ENCODE measurements at regions not wholly inside any gene's neighbourhood (a gene's known extent, or its start where the extent isn't known, plus 50 kb on each side); places are given as distances from the start of the nearest gene placed in this dataset.

DNA sequence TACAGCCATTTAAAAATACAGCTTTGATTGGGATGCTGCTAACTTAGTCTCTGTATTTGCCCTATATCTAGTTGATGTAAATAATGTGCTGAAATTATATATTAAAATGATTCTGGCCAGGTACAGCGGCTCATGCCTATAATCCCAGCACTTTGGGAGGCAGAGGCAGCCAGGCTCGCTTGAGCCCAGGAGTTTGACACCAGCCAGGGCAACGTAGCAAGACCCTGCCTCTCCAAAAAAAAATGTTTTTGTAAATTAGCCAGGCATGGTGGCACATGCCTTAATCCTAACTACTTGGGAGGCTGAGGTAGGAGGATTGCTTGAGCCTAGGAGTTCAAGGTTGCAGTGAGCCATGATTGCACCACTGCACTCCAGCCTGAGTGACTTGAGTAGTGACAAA is 143.8 kb upstream of the CELF2 start:
- BruUV-seq (replicated peaks) = no TSS peak
- Histone ChIP-seq H3K4me1 (ENCODE audit: control insufficient read depth, insufficient read depth, low read length) (0 out of 2 replicates have a peak, but pooled peaks cover 4% of the 10 kb centered on the region), H3K4me2 (ENCODE audit: control insufficient read depth, insufficient read depth) (no peak overlapping the region), H3K9ac (ENCODE audit: control insufficient read depth, insufficient read depth, low read length) (no peak overlapping the region), H3K79me2 (ENCODE audit: control insufficient read depth, insufficient read depth, low read length) (no peaks in the 10 kb centered on the region), H3K4me3 (no peak overlapping the region), H2AFZ (ENCODE audit: control insufficient read depth, low read depth, low read length) (no peak overlapping the region), H3K27ac (ENCODE audit: control insufficient read depth, insufficient read depth) (no peak overlapping the region), H4K20me1 (ENCODE audit: control insufficient read depth, insufficient read depth) (no peaks in the 10 kb centered on the region), H3K27me3 (replicated peaks in 1 of 2; ENCODE audit: control insufficient read depth in 2 of 2, insufficient read depth in 2 of 2, low read length in 1 of 2) (peaks cover 0 to 4% of the 10 kb centered on the region in 2 experiments; a peak in 1 of 4 replicates), H3K36me3 (ENCODE audit: control insufficient read depth in 2 of 2, insufficient read depth in 2 of 2, low read length in 1 of 2) (no peaks in the 10 kb centered on the region), H3K9me3 (replicated peaks; ENCODE audit: control insufficient read depth, insufficient read depth, low read length) (no peaks in the 10 kb centered on the region)
- ChIA-PET CTCF (no interaction called here), RAD21 (ENCODE audit: unreplicated experiment) (no interaction called here), POLR2A (no interaction called here), SMC1A (ENCODE audit: uncharacterized antibody, unreplicated experiment) (interaction anchor here (0.6 kb wide), 1 partner anchor 83 kb away, joined by 4 read pairs; no protein-coding TSS in a partner anchor)
- WGBS (ENCODE audit: insufficient coverage, insufficient replicate concordance, low lambda C conversion rate, missing lambda C conversion rate) = 9% methylated on average over 3 of the region's 3 CpGs
- intact Hi-C loops (cut with micrococcal nuclease; ENCODE audit: unreplicated experiment) (no loop called here), in situ Hi-C loops (cut with MboI) (no loop called here)
- TF ChIP-seq SMC3 (IDR thresholded peaks at IDR 0.05; ENCODE audit: borderline replicate concordance, low read length) (no peak), GABPA (IDR thresholded peaks at IDR 0.05; ENCODE audit: low read depth) (no peak), PAX8 (IDR thresholded peaks at IDR 0.05) (no peak), NR2C1 (IDR thresholded peaks at IDR 0.05) (no peak), HDAC6 (IDR thresholded peaks at IDR 0.05; ENCODE audit: unreplicated experiment) (no peak), KAT2A (conservative IDR thresholded peaks at IDR 0.05; ENCODE audit: control insufficient read depth, low read depth, low read length) (no peak)
- TF ChIP-seq, protein P1, sequence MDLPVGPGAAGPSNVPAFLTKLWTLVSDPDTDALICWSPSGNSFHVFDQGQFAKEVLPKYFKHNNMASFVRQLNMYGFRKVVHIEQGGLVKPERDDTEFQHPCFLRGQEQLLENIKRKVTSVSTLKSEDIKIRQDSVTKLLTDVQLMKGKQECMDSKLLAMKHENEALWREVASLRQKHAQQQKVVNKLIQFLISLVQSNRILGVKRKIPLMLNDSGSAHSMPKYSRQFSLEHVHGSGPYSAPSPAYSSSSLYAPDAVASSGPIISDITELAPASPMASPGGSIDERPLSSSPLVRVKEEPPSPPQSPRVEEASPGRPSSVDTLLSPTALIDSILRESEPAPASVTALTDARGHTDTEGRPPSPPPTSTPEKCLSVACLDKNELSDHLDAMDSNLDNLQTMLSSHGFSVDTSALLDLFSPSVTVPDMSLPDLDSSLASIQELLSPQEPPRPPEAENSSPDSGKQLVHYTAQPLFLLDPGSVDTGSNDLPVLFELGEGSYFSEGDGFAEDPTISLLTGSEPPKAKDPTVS (IDR thresholded peaks at IDR 0.05; ENCODE audit: low read depth, low read length) = no peak
- no peak for ATAC-seq
- no peak for FAIRE-seq
- DNase-seq (ENCODE audit: low read depth, low spot score) = no peak

DNA sequence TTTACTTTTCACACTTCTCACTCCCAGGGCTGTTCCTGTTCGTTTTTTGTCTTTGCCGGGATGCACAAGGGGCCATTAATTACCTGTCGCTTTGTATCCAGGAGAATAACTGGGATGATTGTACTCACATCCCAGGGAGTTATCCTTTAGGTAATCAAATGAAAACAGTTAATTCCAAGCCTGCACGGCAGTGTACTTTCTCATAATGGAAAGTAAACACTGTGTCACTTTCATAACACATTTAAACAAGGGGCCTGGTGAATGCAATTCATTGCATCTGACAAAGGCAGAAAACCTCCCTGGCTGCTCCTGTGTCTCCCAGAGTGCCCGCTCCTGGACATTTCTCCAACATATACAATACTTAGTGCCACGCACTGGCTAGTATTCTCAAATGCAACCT is 138.7 kb upstream of the CELF2 start:
- Histone ChIP-seq H2AFZ (ENCODE audit: control insufficient read depth, low read depth, low read length) (no peak overlapping the region), H3K27me3 (replicated peaks in 1 of 2; ENCODE audit: control insufficient read depth in 2 of 2, insufficient read depth in 2 of 2, low read length in 1 of 2) (peaks cover 0 to 2% of the 10 kb centered on the region in 2 experiments; a peak in 1 of 4 replicates), H3K36me3 (ENCODE audit: control insufficient read depth in 2 of 2, insufficient read depth in 2 of 2, low read length in 1 of 2) (no peaks in the 10 kb centered on the region), H3K79me2 (ENCODE audit: control insufficient read depth, insufficient read depth, low read length) (no peaks in the 10 kb centered on the region), H3K27ac (ENCODE audit: control insufficient read depth, insufficient read depth) (no peak overlapping the region), H3K4me1 (ENCODE audit: control insufficient read depth, insufficient read depth, low read length) (no peaks in the 10 kb centered on the region), H3K9ac (ENCODE audit: control insufficient read depth, insufficient read depth, low read length) (no peak overlapping the region), H3K9me3 (replicated peaks; ENCODE audit: control insufficient read depth, insufficient read depth, low read length) (no peaks in the 10 kb centered on the region; the same call in 1 of the 3 replicates), H4K20me1 (ENCODE audit: control insufficient read depth, insufficient read depth) (no peaks in the 10 kb centered on the region), H3K4me2 (ENCODE audit: control insufficient read depth, insufficient read depth) (no peak overlapping the region), H3K4me3 (no peak overlapping the region)
- DNase-seq (ENCODE audit: low read depth, low spot score) (no peak), FAIRE-seq (no peak), ATAC-seq (no peak)
- in situ Hi-C loops (cut with MboI) (no loop called here), intact Hi-C loops (cut with micrococcal nuclease; ENCODE audit: unreplicated experiment) (no loop called here)
- 37% methylated on average over 6 of the region's 6 CpGs for WGBS (ENCODE audit: insufficient coverage, insufficient replicate concordance, low lambda C conversion rate, missing lambda C conversion rate)
- TF ChIP-seq POLR2AphosphoS2 (IDR thresholded peaks at IDR 0.05; ENCODE audit: low read depth, low read length) (no peak), BACH1 (IDR thresholded peaks at IDR 0.05; ENCODE audit: borderline replicate concordance) (no peak), CBFB (IDR thresholded peaks at IDR 0.05; ENCODE audit: low read depth) (no peak), SUZ12 (IDR thresholded peaks at IDR 0.05; ENCODE audit: unreplicated experiment) (no peak), STAT1 (conservative IDR thresholded peaks at IDR 0.05) (no peak), EED (IDR thresholded peaks at IDR 0.05; ENCODE audit: low read depth) (no peak)
- no TSS peak for BruUV-seq (replicated peaks)
- POLR2A ChIA-PET = no interaction called here
- SMC1A ChIA-PET (ENCODE audit: uncharacterized antibody, unreplicated experiment) = no interaction called here
- CTCF ChIA-PET = no interaction called here
- RAD21 ChIA-PET (ENCODE audit: unreplicated experiment) = no interaction called here
